ENCODE measurements at regions not wholly inside any gene's neighbourhood (a gene's known extent, or its start where the extent isn't known, plus 50 kb on each side); places are given as distances from the start of the nearest gene placed in this dataset.

GRCh38 chr1:71191520-71191919, 110.7 kb upstream of the ZRANB2 start (continued):
- TF ChIP-seq INSM2 (tag by site-specific recombination; IDR thresholded peaks at IDR 0.05) = no peak
- TF ChIP-seq ZNF501 (tag by site-specific recombination; IDR thresholded peaks at IDR 0.05) = no peak
- no peak for TF ChIP-seq ZNF629 (tag by site-specific recombination; IDR thresholded peaks at IDR 0.05)
- no peak for TF ChIP-seq OSR2 (tag by site-specific recombination; IDR thresholded peaks at IDR 0.05)
- no peak for TF ChIP-seq ZSCAN16 (tag by site-specific recombination; IDR thresholded peaks at IDR 0.05)
- TF ChIP-seq ZNF138 (tag by site-specific recombination; IDR thresholded peaks at IDR 0.05; ENCODE audit: borderline replicate concordance) = no peak
- TF ChIP-seq ZNF19 (tag by site-specific recombination; IDR thresholded peaks at IDR 0.05; ENCODE audit: low read depth) = no peak

GRCh38 chr1:71190843-71191242, 110.0 kb upstream of the ZRANB2 start:
- no peak overlapping the region for H3K27ac ChIP-seq (ENCODE audit: extremely low read depth, low read depth, low read length)
- no peaks in the 10 kb centered on the region for H3K36me3 ChIP-seq (ENCODE audit: control insufficient read depth in 2 of 2, insufficient read depth in 1 of 2, low read length in 2 of 2)
- ChIA-PET POLR2A (no interaction called here), CTCF (no interaction called here)
- TF ChIP-seq ZNF362 (tag by site-specific recombination; IDR thresholded peaks at IDR 0.05) = no peak
- no peak for TF ChIP-seq BCL6B (tag by site-specific recombination; IDR thresholded peaks at IDR 0.05)
- no peak for TF ChIP-seq KLF9 (tag by site-specific recombination; IDR thresholded peaks at IDR 0.05; ENCODE audit: low read depth)
- TF ChIP-seq PRDM4 (tag by site-specific recombination; IDR thresholded peaks at IDR 0.05) = no peak
- TF ChIP-seq ZNF248 (tag by site-specific recombination; IDR thresholded peaks at IDR 0.05) = no peak
- TF ChIP-seq ZBTB26 (tag by site-specific recombination; optimal IDR thresholded peaks at IDR 0.05) = no peak
- TF ChIP-seq ZNF704 (tag by site-specific recombination; IDR thresholded peaks at IDR 0.05) = no peak
- H3K4me3 ChIP-seq (ENCODE audit: low read depth, low read length) = no peak overlapping the region
- H3K4me1 ChIP-seq (ENCODE audit: control insufficient read depth, insufficient read depth, low read length) = no peaks in the 10 kb centered on the region
- H3K9me3 ChIP-seq (ENCODE audit: control insufficient read depth, insufficient read depth, low read depth, low read length) = no peaks in the 10 kb centered on the region

- Histone ChIP-seq H3K9me3 (ENCODE audit: control insufficient read depth, insufficient read depth, low read depth, low read length) (no peaks in the 10 kb centered on the region), H3K4me3 (ENCODE audit: low read depth, low read length) (no peak overlapping the region), H3K4me1 (ENCODE audit: control insufficient read depth, insufficient read depth, low read length) (no peaks in the 10 kb centered on the region), H3K36me3 (ENCODE audit: control insufficient read depth in 2 of 2, insufficient read depth in 1 of 2, low read length in 2 of 2) (no peaks in the 10 kb centered on the region), H3K27ac (ENCODE audit: extremely low read depth, low read depth, low read length) (no peak overlapping the region)
- ChIA-PET POLR2A (no interaction called here), CTCF (no interaction called here)
- TF ChIP-seq ZNF677 (tag by site-specific recombination; IDR thresholded peaks at IDR 0.05) = no peak
- no peak for TF ChIP-seq WT1 (tag by site-specific recombination; IDR thresholded peaks at IDR 0.05)
- TF ChIP-seq ZIC2 (tag by site-specific recombination; IDR thresholded peaks at IDR 0.05) = no peak
- no peak for TF ChIP-seq ZBTB7A (tag by site-specific recombination; IDR thresholded peaks at IDR 0.05; ENCODE audit: low read depth)
- peak; percentile 92 for TF ChIP-seq ZNF610 (tag by site-specific recombination; IDR thresholded peaks at IDR 0.05; ENCODE audit: borderline replicate concordance)
Observed at GRCh38 chr1:71184410-71184809, 103.6 kb upstream of the ZRANB2 start.
